ENCODE measurements at regions not wholly inside any gene's neighbourhood (a gene's known extent, or its start where the extent isn't known, plus 50 kb on each side); places are given as distances from the start of the nearest gene placed in this dataset.
A peak's percentile ranks its signal among the peaks of the same experiment; 100 is the strongest.

DNA sequence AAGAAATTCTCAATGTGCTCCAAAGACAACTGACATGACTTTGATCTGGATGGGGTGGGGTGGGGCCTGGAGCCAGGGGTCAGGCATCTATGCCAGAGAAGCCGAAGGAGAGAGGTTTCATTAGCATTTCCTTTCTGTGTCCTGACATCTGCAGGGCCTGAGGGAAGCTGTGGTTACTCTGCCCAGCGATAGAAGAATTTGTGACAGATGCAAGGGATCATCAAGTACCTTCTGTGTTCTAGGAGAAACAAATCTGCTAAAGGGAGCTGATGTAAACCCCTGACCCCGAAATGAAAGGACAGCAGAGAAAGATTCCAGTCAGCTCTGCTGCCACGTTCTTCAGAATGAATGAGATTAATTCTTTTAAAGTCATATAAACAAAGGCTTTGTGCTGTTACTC lies 335.7 kb downstream of the PRELID2 start:
- DNase-seq: no peak

DNA sequence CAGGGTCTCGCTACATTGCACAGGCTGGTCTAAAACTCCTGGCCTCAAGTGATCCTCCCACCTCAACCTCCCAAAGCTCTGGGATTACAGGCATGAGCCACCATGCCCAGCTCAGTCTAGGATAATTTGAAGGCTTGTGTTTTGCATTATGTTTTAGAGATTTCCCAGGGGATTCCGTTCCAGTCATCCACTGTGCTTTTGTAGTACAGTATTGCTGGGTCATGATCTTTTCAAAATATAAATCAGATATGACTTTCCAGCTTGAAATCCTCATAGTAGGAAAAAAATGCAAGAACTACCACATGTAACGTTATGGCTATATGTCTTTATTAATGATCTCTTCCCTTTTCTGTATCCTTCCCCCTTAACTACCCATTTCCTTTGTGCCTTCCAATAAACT lies 338.1 kb downstream of the PRELID2 start:
- no peak for DNase-seq

DNA sequence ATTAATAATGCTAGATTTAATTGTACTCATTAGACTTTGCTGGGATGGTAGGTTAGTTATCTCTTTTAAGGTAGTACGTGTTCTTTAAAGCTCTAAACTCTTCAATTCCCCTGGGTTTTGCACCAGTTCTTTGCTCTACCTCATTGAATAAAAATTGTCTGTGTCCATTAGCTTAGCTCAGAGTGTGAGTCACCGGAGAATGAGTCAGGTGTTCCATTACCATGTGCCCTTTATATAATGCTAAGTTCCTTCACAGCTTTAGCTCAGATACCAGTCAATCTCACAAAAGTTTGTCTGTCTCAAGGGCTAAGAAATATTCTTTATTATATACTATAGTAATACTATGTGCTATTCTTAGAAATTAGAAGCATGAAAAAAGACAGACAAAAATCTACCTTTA lies 339.4 kb downstream of the PRELID2 start:
- DNase-seq: no peak

DNA sequence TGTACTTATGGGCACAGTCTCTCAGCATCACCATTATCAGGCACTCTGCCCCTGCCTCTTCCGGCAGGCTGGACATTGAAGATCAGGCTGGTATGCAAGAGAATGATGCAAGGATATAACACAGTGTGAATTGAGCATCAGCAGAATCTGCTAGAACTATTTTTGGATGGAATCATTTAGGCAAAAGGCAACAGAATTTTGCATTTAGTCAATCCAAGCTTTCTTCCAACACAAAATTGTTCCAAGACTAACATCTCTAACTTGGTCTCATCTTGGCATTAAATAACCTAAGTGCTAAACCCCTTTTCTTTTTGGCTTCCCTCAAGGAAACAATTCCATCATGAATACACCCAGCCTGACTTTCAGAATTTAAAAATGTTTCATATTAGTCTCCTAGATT lies 339.9 kb downstream of the PRELID2 start:
- DNase-seq: no peak

DNA sequence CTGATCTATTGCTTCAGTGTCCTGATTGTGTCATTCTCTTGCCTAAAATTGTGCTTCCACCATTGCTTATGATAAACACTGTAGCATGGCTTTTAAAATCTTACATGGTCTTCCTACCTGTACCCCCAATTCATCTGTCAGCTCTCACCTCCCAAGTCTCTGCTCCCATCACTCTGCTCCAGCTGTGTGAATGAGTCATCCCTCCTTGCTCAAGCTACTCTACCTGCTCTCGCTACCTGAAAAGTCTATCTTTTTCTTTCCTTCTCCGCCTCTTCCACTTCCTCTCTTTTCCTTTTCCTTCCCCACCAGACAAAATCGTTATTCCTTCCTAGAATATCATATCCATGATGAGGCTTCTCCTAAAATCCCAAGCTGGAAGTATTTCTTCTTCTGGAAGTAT lies 341.7 kb downstream of the PRELID2 start:
- DNase-seq: no peak

DNA sequence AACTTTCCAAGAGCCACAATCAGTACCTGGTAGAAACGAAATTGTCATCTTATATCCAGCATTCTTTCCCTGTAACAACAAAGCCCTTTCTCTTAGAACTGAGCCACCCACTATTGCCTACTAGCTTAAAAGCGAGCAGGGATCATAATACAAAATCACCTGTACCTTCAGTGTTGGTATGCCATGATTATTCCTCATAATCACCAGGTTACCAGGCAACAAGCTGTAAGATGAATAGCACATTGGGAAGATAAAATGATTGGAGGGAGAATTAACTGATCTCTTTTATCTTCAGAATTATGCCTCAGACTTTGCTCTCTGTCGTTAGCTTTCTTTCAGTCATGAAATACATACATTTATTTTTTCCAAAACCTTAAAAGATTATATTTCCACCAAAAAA lies 345.6 kb downstream of the PRELID2 start:
- DNase-seq: no peak

DNA sequence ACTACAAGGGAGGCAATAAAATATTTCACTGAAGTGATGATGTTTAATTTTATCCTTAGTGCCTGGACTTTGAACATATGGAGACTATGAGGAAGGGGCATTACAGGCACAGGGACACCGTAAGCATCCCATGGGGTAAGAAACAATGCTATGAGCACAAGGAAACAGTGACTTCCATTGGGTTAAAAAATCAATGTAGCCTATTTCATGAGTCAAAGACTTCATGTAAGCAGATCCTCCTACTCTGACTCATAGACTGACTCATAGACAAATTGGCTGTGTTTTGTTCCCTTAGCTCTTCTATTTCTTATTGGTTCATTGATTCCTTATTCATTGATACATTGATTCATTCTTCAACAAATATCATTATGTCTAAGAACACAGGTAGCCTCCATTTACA lies 351.0 kb downstream of the PRELID2 start:
- DNase-seq: no peak

DNA sequence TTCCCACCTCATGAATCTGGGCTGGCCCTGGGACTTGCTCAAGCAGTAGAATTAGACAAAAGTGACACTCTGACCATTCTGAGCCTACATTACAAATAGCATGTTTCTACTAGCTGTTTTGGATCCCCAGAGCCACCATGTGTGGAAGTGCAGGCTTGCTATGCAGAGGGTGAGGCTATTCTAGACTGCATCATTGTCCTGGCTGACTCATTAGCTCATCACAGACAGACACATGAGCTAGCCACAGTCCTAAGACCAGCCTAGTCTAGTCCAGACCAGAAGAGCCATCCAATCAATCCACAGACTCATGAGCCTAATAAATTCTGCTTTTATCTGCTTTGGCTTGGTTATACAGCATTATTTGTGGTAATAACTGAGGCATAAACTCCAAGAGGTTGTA lies 351.9 kb downstream of the PRELID2 start:
- no peak for DNase-seq

DNA sequence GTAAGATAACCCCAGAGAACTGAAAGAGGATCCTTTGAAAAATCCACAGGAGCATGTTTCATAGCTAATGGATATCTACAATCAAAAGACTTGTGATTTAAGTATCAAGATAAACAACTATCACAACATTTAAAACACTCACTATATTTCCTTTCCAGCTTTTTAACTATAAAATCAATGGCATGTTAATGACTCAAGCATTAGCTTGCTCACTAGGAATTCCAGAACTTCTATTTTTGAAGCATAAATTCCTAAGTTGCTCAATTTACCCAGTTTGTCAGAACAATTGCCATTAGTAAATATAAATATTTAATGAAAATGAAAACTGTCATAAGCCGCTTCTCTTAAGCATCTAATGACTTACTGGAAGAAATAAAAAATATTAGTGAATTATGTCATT lies 355.3 kb downstream of the PRELID2 start:
- DNase-seq: no peak

DNA sequence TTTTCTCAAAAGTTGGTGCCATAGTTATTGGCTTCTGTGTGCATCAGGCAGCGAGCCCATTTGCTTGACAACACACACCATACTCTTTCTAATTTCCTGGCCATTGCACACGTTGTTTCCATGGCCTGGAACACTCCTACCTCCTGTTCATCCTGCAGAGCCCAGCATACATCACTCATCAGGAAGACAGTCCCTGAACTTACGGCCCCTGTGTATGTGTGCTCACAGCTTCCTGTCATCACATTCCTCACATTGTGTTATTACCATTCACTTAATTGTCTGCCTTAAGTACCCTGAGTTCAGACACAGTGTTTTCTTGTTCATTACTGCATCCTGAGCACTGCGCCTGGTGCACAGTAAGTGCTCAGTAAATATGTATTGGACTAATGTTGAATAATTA lies 355.9 kb downstream of the PRELID2 start:
- DNase-seq: no peak

DNA sequence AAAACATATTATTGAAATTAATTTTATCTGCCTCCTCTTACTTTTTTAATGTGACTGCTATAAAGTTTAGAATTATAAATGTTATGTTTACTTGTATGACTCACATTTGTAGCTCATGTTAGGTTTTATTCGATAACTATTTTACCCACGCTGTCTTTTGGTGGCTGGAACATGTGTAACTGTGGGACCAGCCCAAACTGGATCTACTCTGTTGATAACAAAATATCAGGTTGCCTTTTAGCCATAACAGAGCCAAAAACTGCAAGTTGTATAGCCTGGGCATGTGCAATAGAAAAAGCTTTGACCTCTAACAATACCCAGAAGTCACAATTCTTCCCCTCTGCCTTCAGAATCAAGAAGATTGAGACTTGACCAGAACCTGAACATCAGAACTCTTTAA lies 356.5 kb downstream of the PRELID2 start:
- DNase-seq: no peak

DNA sequence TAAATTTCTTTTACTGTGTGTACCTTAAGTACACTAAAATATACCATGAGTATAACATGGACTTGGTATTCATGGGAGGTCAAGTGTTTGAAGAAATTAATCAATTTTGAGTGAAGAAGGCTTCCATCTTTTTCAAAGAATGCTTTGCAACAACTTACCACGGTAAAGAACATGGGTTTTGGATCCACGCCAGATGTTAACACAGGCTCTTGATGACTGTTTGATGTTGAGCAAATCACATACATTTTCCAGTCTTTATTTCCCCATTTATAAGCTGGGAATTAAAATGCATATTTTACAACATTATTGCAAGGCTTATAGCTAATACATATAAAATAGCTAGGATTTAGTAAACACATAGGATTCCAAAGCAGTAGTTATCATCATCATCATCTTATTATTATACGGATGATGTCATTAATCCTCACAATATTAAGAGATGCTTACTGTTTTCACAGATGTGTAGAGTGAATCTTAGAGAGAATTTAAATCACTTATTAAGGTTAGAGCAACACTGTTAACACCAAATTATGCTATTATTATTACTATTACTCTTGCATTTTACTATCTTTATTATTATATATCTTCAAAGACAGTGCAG lies 362.0 kb downstream of the PRELID2 start:
- no peak for DNase-seq

DNA sequence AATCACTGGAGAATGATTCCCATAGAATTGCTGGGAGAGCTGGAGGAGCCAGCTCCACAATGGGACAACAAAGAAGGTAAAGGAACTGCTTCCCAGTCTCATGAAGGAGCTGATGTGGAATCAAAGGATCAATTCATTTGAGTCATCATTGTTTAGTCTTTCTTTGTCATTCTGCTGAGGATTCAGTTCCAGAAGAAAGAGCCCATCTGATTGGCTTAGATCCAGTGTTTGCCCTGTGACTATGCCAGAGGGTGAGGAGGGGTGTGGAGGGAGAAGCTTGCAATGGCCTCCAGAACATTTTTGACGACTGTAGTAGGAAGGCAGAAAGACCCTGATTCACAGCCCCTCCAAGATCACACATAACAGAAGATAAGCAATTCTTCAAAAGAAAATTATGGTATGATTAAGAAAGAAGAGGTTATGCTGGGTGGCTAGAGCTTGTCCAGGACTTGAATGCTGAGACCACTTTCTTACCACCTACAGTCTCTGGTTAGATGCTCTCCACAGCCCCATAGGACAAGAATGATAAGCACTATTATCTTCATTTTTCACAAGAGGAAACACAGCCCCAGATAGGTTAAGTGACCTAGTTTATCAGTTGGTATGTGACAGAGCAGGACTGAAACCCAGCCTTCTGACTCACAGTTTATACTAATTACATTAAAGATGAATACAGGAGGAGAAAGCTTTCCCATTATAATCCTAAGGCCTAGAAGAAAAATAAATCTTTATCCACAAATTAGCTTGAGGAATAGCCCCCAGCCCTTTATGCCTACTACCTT lies 363.1 kb downstream of the PRELID2 start:
- DNase-seq: no peak

DNA sequence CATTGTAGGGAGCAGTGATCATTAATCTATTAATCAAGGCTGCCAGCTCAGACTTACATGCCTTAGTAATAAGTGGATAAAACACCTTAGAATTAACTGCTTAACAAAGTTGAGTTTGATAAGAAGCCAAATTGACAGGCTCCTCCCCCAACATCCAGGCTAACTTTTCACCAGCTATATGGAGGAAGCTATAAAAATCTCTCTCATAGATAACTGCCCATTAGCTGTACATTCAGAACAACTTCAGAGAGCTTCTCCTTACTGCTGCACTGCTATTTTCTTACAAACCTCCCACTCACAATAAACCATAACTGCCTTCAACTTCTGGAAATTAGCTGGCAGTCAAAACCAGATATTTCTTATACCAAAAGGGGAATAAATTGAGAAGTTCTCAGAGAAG lies 364.1 kb downstream of the PRELID2 start:
- DNase-seq: no peak

DNA sequence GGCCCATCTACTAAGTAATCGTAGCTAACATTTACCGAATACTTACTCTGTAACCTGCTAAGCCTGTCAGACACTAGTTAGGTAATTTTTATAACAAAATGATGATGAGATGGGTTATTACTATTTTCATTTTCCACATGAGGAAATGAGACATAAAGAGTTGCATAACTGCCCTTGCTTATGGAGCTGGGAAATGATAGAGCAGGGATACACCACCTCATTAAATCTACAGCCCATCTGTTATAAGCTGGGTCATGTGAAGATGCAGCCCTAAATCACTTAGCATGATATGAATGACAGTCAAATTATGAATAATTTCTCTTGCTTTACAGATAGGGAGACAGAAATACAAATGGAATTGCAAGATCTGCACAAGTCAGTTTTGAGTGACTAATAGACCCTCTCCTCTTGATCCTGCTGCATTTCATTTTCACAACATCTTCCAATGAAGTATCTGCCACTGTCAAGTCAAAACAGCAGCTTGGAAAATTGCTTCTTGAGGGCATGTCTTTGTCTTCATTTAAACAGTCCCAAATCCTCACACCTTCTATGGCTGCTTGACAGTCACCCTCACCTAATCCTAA lies 364.7 kb downstream of the PRELID2 start:
- DNase-seq: peak; percentile 42

DNA sequence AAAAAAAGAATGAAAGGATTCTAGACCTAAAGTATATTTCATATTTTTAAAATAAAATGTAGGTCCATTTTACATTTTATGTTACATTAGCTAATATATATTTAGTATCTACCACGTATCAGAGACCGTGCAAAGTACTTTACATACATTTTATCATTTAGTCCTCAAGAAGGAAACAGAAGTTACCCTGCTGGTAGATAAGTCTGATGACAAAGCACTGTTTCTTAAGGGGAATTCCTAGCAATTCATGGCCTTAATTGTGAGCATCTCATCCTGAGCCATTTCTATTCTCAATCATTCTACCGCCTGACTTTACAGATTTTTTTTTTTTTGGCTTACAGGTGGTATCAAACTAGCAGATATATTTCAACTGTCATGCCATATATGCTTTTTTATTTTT lies 367.7 kb downstream of the PRELID2 start:
- DNase-seq: no peak

DNA sequence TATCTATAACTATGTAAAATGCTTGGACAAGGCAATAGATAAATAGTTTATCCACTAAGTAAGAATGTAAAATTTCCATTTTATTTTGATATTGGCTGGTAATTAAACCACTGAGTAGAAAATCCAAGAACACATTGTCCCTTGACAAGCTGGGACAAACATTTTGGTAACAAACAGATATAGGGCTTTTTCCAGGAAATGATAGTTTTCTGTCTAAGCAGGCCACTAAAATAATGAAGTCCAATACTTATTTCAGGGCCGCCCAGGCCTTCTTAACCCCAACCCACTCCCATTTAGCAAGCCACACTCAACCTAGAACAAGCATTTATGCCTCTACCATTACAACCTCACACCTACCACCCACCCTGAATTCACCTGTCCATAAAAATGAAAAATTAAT lies 368.6 kb downstream of the PRELID2 start:
- no peak for DNase-seq

DNA sequence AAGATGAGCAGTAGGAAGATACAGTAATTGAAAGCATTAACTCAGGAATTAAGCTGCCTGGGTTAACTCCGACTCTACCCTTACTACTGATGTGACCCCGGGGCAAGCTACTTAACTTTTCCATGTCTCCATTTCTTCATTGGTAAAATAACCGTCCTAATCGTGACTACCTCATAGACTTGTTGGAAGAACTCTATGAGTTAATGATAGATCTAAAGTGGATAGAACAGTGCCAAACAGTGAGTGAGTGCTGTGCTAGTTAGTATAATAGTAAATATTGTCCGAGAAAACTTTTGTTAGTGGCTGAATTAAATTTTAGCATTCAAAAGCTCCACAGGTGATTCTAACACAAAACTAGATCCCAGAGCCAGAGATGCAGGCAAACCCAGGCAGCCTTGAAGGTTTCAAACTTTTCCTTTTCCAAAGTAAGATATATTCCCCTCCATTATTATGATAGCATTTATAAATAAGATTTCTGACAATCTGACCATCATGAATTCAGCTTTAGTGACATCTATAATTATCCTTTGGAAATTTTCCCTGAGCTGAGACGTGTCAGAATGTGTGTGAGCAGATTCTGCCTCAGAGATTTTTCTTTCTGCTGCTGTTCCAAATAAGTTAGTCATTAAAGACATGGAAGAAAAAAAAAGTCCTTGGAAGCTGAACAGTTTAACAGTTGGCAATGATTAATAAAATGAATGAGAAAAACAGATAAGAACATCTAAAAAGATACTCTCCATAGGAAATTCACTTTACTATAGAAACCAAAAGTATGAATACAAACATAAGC lies 369.5 kb downstream of the PRELID2 start:
- DNase-seq: no peak

DNA sequence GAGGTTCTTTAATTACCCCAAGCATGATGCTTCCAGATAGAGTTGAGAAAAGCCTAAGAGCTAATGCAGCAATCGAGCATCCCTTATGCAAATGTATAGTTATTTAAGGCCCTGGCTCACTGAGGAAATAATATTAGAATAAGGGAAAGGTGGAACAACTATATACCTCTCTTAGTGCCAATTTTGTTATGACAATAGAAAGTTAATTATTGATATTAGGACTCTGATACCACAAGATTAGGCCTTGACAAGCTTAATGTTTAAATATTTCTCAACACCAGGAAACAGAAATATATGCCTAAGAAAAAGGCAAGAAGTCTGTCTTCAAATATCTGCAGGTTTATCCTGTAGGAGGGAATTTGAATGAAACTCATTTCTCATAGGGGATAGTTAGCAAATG lies 371.0 kb downstream of the PRELID2 start:
- no peak for DNase-seq

DNA sequence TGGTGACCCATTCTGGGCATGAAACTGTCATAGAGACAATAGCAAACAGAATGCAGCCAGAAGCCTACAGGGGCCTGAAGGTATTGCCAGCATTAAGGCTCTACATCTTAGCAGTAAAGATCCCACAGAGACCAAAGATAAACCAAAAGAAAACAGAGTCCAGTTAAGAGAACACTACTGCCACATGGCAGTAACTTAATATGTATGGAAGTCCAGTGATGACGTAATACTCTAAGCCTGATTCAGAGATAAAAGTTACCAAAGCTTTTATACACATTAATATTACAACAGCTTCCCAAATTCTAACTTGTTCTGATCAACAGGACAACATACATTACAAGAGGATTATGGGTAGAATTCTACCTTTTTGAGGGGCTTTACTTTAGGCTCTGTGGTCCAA lies 371.5 kb downstream of the PRELID2 start:
- DNase-seq: no peak

DNA sequence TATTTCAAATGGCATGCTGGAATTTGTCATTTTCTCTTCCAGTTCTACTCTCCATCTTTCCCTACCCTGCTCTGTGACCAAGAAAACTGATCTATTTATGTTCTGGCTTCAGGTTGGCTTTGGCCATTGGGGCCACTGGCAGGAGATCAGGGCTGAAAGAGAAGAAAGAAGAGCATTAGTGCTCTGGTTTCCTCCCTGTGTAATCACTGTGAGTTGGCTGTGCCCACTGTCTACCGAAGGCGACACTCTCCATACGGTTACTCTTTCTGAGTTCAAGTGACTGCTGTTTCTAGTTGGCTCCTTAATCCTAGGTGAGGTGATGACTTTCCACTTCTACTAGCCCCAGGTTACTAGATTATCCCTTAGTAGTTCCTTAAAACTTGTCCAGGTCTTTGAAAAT lies 372.6 kb downstream of the PRELID2 start:
- no peak for DNase-seq

DNA sequence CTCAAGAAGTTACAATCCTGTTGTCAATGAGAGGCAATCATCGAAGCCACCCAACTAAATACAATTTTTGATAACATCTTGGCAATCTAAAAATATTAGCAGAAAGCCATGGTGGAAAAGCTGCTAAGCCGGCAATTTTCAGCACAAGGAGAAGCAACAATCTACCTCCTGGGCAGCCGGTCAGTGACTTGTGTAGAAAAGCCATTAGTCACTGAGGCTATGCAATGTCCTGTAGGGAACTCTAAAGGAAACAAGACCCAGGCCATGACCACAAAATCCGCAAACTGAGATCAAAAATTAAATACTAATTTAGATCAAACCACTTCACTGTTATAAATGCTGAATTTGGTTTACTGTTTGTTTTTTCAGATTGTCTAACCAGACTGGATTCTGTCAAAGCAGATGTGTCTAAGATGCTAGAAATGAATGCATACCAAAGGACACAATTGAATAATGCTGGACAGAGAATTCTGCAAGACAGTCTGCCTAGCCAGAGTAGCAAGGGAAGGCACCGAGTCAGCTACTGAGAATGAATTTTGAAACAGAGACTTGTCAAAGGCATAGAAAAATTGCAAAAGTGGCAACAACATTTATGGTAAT lies 384.8 kb downstream of the PRELID2 start:
- no peak for DNase-seq

DNA sequence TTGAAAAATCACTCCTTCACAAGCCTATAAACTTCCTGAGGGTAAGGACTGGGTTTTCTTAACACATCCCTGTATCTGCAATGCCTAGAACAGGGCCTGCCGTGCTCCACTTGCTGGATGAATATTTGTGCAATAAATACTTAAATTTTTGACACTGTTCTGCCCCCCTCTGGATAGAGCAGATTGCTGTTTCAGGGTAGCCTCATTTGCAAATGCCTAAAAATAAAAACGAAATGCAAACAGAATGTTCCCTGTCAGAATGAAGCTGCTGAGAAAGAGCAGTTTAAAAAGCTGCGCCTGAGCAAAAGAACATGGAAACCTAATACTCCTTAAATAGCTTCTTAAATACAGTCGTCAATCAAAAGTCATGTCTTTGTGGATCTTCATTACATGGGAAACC lies 385.3 kb downstream of the PRELID2 start:
- DNase-seq: no peak

All from NCI-H1694 (cell line).